ENCODE measurements at regions not wholly inside any gene's neighbourhood (a gene's known extent, or its start where the extent isn't known, plus 50 kb on each side); places are given as distances from the start of the nearest gene placed in this dataset.

DNA sequence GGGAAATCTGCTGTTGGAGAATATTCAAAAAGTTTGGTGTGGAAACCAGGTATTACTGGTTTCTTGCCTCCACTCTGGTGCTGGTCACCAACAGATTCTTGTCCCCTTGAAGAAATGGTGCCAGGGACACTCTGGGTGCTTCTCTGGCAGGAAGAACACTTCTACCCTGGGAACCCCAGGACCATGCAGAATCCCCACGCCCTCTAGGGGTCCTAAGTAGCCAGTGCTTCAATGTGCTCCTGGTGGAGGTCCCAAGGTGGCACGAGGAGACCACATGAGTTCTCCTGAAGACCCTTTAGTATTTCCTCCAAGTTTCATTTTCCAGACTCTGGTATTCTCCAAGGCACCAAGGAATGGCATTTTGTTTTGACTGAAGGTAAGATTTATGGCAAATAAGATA, 380.6 kb downstream of the TSN start:
- no peak for DNase-seq
- TF ChIP-seq, protein P1, sequence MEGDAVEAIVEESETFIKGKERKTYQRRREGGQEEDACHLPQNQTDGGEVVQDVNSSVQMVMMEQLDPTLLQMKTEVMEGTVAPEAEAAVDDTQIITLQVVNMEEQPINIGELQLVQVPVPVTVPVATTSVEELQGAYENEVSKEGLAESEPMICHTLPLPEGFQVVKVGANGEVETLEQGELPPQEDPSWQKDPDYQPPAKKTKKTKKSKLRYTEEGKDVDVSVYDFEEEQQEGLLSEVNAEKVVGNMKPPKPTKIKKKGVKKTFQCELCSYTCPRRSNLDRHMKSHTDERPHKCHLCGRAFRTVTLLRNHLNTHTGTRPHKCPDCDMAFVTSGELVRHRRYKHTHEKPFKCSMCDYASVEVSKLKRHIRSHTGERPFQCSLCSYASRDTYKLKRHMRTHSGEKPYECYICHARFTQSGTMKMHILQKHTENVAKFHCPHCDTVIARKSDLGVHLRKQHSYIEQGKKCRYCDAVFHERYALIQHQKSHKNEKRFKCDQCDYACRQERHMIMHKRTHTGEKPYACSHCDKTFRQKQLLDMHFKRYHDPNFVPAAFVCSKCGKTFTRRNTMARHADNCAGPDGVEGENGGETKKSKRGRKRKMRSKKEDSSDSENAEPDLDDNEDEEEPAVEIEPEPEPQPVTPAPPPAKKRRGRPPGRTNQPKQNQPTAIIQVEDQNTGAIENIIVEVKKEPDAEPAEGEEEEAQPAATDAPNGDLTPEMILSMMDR (conservative IDR thresholded peaks at IDR 0.05), result peak; percentile 47; the same call in 1 of the 2 replicates
- no peak for TF ChIP-seq EZH2 (IDR thresholded peaks at IDR 0.05; ENCODE audit: low read depth)
- BruUV-seq (replicated peaks), result no TSS peak
- peaks cover 34% of the 10 kb centered on the region for H3K27me3 ChIP-seq (ENCODE audit: insufficient read depth, low read depth)
- no peaks in the 10 kb centered on the region for H3K9me3 ChIP-seq (ENCODE audit: insufficient read depth, low read depth)
- H3K4me3 ChIP-seq, result no peak overlapping the region
- H3K4me1 ChIP-seq (replicated peaks; ENCODE audit: insufficient read depth), result no peaks in the 10 kb centered on the region
- no peaks in the 10 kb centered on the region for H3K36me3 ChIP-seq (ENCODE audit: low read depth)
- H3K9me2 ChIP-seq (ENCODE audit: insufficient read depth), result no peaks in the 10 kb centered on the region
- no peaks in the 10 kb centered on the region for H3K79me2 ChIP-seq (ENCODE audit: low read depth)
- intact Hi-C loops (cut with micrococcal nuclease; ENCODE audit: unreplicated experiment), result no loop called here
- H3K4me2 ChIP-seq, result no peak overlapping the region
- CTCF ChIA-PET, result no interaction called here
- H3F3A ChIP-seq (ENCODE audit: insufficient read depth, low read depth), result no peaks in the 10 kb centered on the region
- H4K20me1 ChIP-seq (ENCODE audit: insufficient read depth), result no peaks in the 10 kb centered on the region; the same call in 1 of the 2 replicates
- H2AFZ ChIP-seq, result no peak overlapping the region
- H3K27ac ChIP-seq, result no peak overlapping the region
- POLR2A ChIA-PET (ENCODE audit: unreplicated experiment), result no interaction called here

DNA sequence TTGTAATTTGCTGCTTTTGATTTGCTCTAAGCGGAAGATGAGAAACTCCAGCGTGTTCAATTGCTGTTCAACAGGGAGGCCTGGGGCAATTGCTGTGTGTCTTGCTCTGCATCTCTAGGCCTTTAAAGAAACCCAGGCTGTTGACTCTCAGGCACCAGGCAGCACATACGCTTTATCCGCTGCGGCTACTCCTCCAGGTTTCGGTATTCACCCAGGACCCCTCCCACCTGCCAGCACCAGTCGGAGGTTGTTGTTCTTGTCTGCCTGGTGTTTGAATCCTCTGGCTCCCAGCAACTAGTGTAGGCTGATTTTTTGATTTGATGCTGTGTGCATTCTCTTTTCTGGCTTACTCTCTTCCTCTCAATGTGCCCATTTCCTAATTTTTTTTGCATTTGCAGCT, 383.1 kb downstream of the TSN start:
- H3K27ac ChIP-seq, result no peak overlapping the region
- H3K4me1 ChIP-seq (replicated peaks; ENCODE audit: insufficient read depth), result no peaks in the 10 kb centered on the region
- H4K20me1 ChIP-seq (ENCODE audit: insufficient read depth), result no peaks in the 10 kb centered on the region; the same call in 1 of the 2 replicates
- intact Hi-C loops (cut with micrococcal nuclease; ENCODE audit: unreplicated experiment), result no loop called here
- no peak overlapping the region for H3K4me2 ChIP-seq
- H2AFZ ChIP-seq, result no peak overlapping the region
- H3K36me3 ChIP-seq (ENCODE audit: low read depth), result no peaks in the 10 kb centered on the region
- TF ChIP-seq EZH2 (IDR thresholded peaks at IDR 0.05; ENCODE audit: low read depth), result no peak
- TF ChIP-seq, protein P1 (conservative IDR thresholded peaks at IDR 0.05), result no peak
- H3K9me2 ChIP-seq (ENCODE audit: insufficient read depth), result no peaks in the 10 kb centered on the region
- DNase-seq, result no peak
- ChIA-PET CTCF (no interaction called here), POLR2A (ENCODE audit: unreplicated experiment) (no interaction called here)
- BruUV-seq (replicated peaks), result no TSS peak
- peaks cover 24% of the 10 kb centered on the region for H3K27me3 ChIP-seq (ENCODE audit: insufficient read depth, low read depth)
- H3K4me3 ChIP-seq, result no peak overlapping the region
- no peaks in the 10 kb centered on the region for H3K9me3 ChIP-seq (ENCODE audit: insufficient read depth, low read depth)
- H3F3A ChIP-seq (ENCODE audit: insufficient read depth, low read depth), result no peaks in the 10 kb centered on the region
- no peaks in the 10 kb centered on the region for H3K79me2 ChIP-seq (ENCODE audit: low read depth)

DNA sequence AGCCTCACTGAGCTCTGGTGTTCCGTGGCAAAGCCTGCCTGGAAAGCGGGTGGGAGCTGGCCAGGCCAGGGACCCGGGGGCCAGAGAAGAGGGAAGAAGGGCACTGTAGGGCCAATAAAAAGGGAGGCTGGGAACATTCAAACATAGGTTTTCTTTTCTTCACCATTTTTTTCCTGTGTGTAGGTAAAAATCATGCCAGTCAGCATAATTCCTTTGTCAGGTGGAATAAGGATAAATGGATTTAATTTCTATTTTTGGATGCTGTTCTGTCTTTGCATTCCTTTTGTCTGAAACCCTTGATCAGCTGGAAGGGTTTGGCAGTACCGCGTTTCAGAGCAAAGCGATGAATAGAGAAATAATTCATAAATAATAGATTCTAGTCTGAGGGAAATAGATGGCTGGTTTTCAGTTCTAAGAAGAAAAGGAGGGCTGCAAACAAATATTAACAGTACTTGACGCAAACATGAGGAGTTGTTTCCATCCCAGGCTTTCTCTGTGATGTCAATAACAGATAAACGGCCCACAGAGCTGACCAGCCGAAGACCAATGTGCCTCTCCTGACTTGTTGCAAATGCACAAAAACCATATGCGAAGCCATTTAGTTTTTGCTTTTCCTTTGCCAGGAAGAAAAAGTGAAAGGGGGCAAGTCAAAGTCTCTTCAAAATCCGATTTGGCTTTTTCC, 384.4 kb downstream of the TSN start:
- Histone ChIP-seq H3K79me2 (ENCODE audit: low read depth) (no peaks in the 10 kb centered on the region), H3K36me3 (ENCODE audit: low read depth) (no peaks in the 10 kb centered on the region), H2AFZ (no peak overlapping the region), H3F3A (ENCODE audit: insufficient read depth, low read depth) (no peaks in the 10 kb centered on the region), H3K4me1 (replicated peaks; ENCODE audit: insufficient read depth) (no peaks in the 10 kb centered on the region), H3K4me3 (no peak overlapping the region), H3K27ac (no peak overlapping the region), H3K9me2 (ENCODE audit: insufficient read depth) (no peaks in the 10 kb centered on the region), H3K4me2 (no peak overlapping the region), H3K9me3 (ENCODE audit: insufficient read depth, low read depth) (no peaks in the 10 kb centered on the region), H4K20me1 (ENCODE audit: insufficient read depth) (no peaks in the 10 kb centered on the region; the same call in 1 of the 2 replicates), H3K27me3 (ENCODE audit: insufficient read depth, low read depth) (peaks cover 16% of the 10 kb centered on the region)
- BruUV-seq (replicated peaks), result no TSS peak
- ChIA-PET CTCF (no interaction called here), POLR2A (ENCODE audit: unreplicated experiment) (no interaction called here)
- TF ChIP-seq, protein P1 (conservative IDR thresholded peaks at IDR 0.05), result no peak
- TF ChIP-seq EZH2 (IDR thresholded peaks at IDR 0.05; ENCODE audit: low read depth), result no peak
- intact Hi-C loops (cut with micrococcal nuclease; ENCODE audit: unreplicated experiment), result no loop called here
- no peak for DNase-seq

Measured in PC-9 (cell line).